ENCODE measurements at regions not wholly inside any gene's neighbourhood (a gene's known extent, or its start where the extent isn't known, plus 50 kb on each side); places are given as distances from the start of the nearest gene placed in this dataset.

DNA sequence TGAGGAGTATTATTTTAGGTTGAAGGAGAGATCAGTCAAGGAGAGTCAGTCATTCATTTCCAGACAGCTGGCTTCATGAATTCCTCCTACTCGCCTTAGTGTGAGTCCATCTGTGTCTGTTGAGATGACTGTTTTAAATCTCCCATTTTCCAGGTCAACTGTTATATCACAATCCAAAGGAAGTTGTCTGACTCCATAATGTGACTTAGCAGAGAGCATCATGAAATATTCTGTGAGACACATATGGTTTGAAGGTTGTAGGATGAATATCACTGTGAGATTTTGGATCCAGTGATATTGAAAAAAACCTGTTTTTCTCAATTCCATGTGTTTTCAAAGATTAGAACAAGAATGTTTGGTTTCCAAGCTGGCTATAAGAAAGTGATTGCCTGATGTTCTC lies 530.2 kb upstream of the MAN1A1 start:
- TF ChIP-seq, protein P1, sequence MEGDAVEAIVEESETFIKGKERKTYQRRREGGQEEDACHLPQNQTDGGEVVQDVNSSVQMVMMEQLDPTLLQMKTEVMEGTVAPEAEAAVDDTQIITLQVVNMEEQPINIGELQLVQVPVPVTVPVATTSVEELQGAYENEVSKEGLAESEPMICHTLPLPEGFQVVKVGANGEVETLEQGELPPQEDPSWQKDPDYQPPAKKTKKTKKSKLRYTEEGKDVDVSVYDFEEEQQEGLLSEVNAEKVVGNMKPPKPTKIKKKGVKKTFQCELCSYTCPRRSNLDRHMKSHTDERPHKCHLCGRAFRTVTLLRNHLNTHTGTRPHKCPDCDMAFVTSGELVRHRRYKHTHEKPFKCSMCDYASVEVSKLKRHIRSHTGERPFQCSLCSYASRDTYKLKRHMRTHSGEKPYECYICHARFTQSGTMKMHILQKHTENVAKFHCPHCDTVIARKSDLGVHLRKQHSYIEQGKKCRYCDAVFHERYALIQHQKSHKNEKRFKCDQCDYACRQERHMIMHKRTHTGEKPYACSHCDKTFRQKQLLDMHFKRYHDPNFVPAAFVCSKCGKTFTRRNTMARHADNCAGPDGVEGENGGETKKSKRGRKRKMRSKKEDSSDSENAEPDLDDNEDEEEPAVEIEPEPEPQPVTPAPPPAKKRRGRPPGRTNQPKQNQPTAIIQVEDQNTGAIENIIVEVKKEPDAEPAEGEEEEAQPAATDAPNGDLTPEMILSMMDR (IDR thresholded peaks at IDR 0.05; ENCODE audit: insufficient read depth, low read length): no peak
- no peak for DNase-seq (ENCODE audit: low read depth)
- no peak overlapping the region for H3K4me3 ChIP-seq (ENCODE audit: low read depth, low read length)

DNA sequence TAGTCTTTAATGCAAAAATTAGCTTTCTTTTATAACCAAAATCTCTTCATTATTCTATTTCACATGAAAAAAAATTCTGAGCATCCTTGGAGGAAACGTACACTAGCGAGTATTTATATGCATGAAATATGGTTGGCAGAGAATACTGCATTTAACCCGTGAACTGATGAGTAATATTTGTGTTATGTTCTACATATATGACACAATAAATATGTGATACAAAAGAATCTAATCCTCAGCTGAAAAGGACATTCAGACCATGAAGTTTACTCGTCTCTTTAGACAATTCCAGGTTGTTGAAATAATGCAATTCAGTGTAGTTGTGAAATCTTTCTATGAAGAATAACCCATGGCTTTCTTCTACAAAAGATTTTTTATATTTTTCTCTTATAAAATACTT lies 524.8 kb upstream of the MAN1A1 start:
- no peak overlapping the region for H3K4me3 ChIP-seq (ENCODE audit: low read depth, low read length)
- DNase-seq (ENCODE audit: low read depth): no peak
- TF ChIP-seq, protein P1 (IDR thresholded peaks at IDR 0.05; ENCODE audit: insufficient read depth, low read length): no peak

DNA sequence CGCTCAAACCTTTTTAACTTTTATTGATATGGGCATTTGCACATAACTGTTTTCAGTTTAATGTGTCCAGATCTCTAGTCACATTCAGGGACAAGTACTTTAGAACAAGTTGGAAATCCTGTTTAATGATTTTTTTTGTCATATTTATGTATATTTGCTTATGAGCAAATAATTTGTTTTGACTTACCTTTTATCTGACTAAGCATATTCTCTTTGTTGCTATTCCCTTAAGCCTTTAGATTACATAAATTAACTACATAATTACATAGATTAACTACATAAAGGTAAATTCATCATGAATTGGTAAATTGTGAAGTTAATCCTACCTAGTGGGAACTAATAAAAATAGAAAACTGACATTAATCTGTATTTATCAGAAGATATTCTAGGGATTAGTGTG lies 523.5 kb upstream of the MAN1A1 start:
- TF ChIP-seq, protein P1 (IDR thresholded peaks at IDR 0.05; ENCODE audit: insufficient read depth, low read length): no peak
- no peak for DNase-seq (ENCODE audit: low read depth)
- no peak overlapping the region for H3K4me3 ChIP-seq (ENCODE audit: low read depth, low read length)

DNA sequence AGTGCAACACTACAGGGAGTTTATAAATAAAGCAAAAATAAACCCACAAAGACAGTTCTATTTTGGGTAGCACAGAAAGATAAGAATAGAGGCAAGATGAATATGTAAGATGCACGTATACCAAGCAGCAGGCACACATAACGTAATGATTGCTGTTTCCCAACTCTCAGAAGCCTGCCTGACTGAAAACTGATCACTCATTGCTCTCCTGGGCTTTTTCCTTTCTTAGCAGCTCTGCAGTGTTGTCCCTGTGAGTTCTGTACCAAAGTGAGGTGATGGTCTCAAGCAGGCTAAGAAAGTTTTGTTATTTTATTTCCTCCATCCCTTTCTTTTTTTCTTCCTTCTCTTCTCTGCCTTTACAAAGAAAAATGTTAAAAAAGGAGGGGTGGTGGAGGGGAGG lies 522.0 kb upstream of the MAN1A1 start:
- no peak overlapping the region for H3K4me3 ChIP-seq (ENCODE audit: low read depth, low read length)
- TF ChIP-seq, protein P1 (IDR thresholded peaks at IDR 0.05; ENCODE audit: insufficient read depth, low read length): no peak
- DNase-seq (ENCODE audit: low read depth): no peak

DNA sequence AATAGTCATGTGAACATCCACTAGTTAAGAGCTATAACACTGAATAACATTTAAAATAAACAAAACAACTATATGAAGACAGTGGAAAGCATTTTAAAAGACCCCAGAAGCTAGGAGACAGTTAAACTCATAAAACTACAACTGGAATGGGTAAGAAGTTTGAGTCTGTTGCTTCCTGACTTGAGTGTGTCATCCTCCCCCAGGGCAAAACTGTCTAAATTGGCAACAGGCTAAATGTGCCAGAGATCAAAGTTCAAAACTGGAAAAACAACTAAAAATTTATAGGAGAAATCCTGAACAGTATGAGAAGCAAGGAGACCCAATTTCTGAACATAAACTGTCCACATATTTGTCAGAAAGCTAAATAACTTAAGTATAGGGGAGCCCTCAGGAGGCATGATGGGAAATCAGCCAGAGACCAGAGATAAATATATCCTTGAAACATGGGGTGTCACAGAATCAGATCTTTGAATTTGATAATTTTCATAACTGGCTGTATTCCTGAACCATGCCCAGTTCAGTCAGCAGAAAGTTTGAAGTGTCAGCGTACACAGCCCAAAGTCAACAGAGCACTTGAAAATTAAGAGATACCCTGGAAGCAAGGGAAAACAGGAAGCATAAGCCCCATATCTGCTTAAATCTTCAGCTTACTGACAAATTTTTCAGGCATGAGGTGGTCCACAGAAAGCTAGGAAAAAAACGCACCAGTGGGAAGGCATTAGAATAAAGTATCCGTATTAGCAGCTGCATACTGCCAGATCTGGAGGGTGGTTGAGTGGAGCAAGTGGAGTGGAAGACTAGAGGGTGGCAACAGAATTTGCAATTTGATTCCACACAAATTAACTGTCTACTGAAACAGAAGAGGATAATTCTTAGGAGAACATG lies 516.1 kb upstream of the MAN1A1 start:
- TF ChIP-seq, protein P1 (IDR thresholded peaks at IDR 0.05; ENCODE audit: insufficient read depth, low read length): no peak
- DNase-seq (ENCODE audit: low read depth): no peak

DNA sequence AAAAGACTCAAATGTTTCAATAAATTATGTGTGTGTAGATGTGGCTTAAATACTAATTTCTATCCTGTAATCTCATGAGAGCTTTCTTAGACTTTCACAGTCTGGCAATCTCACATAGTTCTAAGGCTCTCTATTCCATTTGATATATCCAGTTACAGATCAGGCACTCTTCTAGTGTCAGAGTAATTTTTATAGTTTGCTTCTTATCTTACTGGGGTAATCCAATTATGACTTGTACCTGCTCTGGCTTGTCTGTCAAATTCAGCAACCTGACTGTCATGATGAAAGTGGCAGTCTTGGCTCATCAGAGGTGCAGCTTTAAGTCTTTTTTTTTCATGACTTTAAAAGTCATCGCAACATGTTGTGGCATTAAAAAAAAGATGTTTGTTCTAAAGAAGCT lies 513.2 kb upstream of the MAN1A1 start:
- TF ChIP-seq, protein P1 (IDR thresholded peaks at IDR 0.05; ENCODE audit: insufficient read depth, low read length): no peak
- H3K4me3 ChIP-seq (ENCODE audit: low read depth, low read length): no peak overlapping the region
- DNase-seq (ENCODE audit: low read depth): no peak

More for the DNA sequence above, 516.1 kb upstream of the MAN1A1 start:
- no peak overlapping the region for H3K4me3 ChIP-seq (ENCODE audit: low read depth, low read length)

Data from fibroblast of the aortic adventitia (primary cell).